GM19397 (cell line): ENCODE measurements at regions not wholly inside any gene's neighbourhood (a gene's known extent, or its start where the extent isn't known, plus 50 kb on each side); places are given as distances from the start of the nearest gene placed in this dataset.
"Not testable (repeated sequence)": the region's sequence is repeated elsewhere in the genome, so short reads cannot be mapped to it uniquely, and the experiment has no call there.

ENCODE experiments used
- ATAC-seq: cut with Tn5 transposase; IDR thresholded peaks from one replicate; pipeline ENCODE4 v1.9.1; 2021; ENCODE audit warnings: mild to moderate bottlenecking, moderate library complexity; ENCODE audit not compliant: unreplicated experiment

DNA sequence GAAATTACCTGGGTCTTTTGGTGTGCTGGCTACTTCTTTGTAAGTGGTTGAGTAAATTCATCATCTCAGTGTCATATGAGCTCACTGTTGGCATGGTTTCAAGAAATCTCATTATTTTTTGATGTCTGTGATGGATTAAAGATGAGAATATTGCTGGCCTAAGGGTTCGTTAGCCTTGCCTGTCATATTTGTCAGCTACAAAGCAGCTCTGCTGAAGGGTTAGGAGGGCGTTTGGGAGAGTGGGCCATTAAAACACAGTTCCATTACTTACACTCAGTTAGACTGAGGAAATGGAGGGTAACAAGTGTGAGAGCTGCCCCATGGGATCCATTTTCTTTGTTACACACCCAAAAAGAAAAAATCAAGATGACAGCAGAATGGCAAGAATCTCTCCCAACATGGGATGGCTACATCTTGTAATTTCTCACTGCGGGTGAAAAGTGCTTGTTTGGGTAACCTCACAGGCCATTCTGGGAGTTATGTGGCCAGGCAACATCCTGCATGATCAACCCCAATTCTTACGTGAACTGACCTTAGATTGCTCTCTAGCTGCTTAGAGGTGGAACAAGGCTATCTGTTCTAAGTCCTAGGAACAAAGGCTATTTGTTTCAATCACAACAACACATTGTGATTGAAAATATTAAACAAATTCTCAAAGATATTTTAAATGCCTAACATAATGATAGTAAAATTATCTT lies 609.5 kb upstream of the RGMB start:
- ATAC-seq, result no peak

DNA sequence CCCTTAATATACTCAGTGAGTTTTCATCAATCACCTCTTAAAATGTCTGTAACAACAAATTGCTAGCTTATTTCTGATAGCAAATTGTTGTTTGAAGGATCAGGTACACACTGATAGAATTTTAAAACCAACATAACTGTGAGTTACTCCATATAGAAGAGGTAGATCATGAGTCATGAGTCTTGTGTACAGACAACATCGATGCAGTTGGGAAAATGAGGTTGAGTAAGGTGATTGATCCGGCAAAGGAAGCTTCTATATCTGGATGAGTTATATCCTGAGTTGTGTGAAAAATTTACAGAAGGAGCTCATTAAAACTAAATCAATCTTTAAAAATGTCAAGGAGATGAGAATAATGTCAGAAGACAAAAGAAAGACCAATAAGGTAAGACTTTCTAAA lies 604.6 kb upstream of the RGMB start:
- no peak for ATAC-seq

DNA sequence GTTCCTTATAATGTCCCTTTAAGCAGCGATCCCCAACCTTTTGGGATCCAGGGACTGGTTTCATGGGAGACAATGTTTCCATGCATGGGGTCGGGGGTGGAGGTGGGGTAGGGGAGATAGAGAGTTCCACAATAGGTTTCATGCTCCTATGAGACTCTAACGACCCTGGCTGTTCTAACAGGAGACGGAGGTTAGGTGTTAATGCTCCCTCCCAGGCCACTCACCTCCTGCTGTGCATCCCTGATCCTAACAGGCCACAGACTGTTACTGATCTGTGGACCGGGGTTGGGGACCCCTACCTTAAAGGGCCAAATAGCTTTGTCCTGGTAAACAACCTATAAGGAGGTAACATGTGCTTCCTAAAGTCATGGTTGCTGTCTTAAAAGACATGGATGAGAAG lies 602.5 kb upstream of the RGMB start:
- ATAC-seq, result no peak

DNA sequence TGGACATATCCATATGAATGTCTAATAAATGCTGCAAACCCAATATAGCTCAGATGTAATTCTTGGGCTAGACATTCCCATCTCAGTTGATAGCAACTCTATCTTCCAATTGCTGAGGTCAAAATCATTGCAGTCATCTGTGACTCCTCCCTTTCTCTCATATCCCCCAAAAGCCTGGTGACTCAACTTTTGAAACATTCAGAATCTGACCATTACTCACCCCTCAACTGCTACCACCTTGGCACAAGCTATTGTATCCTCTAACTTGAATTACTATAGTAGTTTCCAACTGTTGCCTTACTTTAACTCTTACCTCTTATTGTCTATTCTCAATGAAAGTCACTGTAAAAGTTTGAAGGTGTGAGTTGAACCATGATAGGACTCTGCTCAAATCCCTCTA lies 600.1 kb upstream of the RGMB start:
- ATAC-seq, result no peak

DNA sequence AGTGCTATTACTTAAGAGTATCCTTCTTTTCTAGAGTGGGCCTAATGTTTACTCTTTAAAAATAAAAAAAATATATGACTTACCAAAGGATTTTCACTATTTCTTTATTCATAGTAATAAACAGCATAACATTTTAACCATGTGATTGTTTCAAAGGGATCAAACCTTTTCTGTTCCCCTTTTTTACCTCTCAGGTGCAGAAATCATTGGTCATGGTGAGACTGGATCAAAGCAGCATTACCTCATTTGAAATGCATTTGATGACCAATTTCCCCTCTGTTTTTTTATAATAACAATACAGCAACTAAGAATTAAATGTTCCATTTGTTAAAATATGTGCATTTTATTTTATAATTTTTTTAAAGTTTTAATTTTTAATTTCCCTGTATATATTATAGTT lies 598.0 kb upstream of the RGMB start:
- ATAC-seq, result no peak

DNA sequence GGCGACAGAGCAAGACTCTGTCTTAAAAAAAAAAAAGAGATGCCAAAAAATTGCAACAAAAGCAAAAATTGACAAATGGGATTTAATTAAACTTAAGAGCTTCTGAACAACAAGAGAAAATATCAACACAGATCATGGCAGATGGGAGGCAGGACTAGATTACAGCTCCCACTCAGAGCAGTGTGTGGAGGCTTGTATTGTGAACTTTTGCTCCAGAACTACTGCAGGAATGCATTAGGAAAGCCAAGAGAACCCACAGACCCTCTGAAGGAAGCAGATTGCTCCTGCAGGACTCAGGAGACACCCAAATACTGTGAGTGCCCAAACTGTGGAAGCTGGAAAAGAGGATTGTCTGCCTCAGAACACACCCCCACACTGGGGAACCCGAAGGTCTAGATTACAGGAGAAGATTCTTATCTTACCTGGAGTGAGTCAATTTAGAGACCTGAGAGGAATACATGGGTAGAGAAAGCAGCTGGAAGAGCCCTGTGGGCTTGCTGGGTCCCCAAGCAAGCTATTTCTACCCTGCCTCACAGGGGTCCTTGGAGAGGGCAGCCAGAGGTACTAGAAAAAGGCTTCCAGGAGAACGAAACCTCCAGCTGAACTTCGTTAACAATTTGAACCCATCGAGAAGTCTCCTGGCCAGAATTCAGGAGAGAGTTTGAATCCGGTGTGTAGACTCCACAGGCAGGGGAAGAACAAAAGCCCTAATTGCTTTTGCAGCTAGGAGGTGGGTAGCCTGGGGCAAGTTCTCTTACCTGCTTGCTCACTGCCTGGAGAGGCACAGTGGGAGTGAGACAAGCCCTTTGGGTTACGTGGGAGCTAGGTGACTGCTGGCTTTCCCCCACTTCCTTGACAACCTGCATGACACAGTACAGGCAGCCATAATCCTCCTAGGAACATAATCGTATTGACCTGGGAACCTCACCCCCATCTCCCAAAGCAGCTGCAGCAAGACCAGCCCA lies 593.4 kb upstream of the RGMB start:
- no peak for ATAC-seq

DNA sequence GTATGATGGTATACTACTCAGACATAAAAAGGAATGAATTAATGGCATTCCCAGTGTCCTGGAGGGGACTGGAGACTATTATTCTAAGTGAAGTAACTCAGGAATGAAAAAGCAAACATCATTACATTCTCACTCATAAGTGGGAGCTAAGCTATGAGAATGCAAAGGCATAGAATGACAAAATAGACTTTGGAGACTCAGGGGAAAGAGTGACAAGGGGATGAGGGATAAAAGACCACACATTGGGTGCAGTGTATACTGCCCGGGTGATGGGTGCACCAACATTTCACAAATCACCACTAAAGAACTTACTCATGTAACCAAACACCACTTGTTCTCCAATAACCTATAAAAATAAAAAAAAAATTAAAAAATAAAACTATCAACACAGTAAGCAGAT lies 587.3 kb upstream of the RGMB start:
- ATAC-seq, result no peak

DNA sequence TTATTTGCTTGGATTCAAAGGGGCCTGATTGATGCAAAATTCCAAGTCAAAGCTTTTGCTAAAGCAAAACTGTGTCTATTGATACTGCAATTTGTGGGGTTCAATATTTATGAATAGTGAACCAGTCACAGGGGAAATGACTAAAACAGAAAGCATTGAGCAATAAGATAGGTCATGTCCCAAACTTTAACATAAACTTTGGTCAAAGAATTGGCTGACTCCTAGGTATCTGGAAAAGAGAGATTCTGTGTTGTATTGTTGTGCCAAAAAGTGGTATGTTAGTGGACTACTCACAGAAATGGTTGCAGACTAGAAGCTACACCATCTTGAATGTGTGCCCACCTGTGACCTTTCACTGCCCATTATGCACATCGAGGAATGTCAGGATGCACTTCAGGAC lies 585.5 kb upstream of the RGMB start:
- ATAC-seq, result no peak

DNA sequence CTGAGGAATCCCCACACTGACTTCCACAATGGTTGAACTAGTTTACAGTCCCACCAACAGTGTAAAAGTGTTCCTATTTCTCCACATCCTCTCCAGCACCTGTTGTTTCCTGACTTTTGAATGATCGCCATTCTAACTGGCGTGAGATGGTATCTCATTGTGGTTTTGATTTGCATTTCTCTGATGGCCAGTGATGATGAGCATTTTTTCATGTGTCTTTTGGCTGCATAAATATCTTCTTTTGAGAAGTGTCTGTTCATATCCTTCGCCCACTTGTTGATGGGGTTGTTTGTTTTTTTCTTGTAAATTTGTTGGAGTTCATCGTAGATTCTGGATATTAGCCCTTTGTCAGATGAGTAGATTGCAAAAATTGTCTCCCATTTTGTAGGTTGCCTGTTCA lies 583.1 kb upstream of the RGMB start:
- ATAC-seq, result not testable (repeated sequence)

DNA sequence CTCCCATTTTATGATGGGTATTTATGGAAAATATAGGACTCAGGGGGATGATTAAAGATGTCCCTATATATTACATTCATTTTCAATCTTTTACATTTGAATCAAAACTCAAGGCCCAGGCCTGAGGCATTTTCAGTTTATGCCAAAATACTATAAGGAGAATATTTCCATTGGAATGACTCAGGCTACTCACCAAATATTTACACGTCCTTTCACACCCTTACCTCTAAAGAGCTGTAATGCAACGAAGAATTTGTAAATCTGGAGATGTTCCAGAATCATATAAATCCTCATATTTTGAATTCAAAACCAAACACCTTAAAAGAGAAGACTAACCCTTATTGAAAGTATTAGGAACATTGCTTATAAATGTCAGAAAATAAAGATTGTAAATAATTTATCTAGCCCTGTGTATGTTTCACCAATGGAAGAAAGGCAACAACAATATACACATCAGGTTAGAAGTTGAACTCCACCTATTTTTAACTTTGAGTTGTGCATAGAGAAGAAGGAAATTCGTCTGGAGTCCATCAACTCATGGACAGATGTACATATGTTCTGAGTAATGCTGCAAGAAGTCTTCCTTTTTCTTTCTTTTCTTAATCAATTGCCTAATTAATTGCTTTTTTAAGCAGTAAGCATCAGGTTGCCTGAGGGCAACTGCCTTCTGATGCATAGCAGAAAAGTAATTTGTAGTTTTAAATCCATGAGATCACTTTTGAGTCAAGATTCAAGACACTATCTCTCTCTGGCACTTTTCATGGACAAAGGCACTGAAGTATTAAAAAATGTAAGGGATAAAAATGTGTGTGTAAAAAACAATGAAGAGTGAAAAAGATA lies 579.3 kb upstream of the RGMB start:
- no peak for ATAC-seq

DNA sequence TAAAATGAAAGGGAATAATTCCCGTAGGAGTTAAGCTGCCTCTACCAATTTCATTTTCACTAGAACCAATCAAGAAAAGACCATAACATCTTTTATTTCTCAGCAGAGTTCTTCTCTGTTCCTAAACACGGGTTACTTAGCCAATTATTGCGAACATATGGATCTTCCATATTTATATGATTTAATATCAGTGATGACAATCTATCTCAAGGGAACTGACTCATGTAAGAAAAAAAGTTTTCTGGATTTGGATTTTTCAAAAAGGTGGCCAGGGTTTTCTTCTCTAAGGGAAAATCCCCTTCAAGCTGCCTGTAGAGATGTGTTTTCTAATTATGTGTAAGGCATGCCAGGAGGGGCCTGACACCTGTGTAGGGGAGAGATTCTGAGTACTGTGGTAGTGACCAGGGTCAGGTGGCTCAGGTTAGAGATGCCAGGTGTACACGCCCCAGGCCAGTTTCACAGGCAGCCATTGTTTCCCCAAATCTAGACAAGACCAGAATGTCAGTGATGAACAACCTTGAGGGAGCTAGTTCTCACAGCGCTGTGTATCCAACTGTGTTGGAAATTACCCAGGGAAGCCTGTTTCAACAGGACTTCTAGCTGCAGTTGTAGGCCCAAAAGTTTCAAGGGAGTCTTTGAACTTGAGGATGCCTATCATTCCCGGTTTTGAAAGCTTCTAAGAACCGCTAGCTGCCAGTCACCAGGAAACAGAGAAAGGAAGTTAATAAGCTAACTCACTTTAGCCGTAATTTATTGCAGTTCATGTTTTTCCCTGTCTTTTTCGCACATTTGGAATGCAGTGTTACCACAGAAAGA lies 572.5 kb upstream of the RGMB start:
- no peak for ATAC-seq

DNA sequence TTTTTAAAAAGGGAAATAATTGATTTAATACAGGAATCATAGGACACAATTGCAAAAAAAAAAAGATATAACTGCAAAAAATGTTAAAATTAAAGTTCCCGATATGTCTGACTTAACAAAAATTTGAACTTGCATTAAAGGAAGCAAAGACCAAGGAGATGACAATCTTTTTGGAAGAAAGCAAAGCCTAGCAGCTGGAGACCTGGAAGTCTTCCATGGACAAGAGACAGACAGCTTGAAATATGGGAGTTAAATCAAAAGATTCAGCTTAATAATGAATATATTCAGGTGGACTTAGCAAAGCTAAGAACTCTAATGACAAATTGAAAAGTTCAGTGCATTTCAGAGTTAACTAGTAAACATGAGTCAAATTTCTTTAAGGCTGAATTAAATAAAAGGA lies 568.7 kb upstream of the RGMB start:
- no peak for ATAC-seq

DNA sequence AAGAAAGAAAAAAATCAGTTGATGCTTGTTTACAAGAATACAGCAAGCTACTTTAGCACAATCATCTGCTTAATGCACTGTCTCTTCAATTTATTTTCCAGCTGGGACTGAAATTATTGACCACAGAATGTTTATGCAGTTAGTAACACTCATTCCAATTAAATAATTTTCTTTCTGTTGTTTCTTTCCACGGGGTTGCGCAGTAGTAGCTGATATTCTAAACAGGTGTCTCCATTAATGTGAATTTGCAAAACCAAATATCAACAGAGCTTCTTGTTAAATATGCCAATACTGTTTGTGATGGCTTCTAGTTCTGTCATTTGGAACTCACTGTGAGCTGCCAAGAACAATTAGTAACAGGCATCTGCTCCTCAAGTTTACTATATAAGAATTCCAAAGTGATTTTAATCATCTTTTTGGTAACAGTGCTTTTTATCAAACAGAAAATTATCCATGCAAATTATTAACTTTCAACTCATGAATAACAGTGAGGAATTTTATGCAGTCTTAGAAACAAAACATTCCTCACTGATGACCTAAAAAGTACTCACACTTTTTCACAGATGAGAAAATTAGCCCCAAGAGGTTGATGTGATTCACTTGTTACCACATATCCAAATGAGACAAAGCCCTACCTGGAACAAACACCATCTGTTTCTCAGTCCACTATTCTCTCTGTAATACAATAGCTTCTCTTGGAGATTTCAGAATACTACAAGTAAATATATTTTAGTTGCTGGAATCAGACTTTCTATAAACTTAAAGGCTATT lies 567.6 kb upstream of the RGMB start:
- ATAC-seq, result no peak

DNA sequence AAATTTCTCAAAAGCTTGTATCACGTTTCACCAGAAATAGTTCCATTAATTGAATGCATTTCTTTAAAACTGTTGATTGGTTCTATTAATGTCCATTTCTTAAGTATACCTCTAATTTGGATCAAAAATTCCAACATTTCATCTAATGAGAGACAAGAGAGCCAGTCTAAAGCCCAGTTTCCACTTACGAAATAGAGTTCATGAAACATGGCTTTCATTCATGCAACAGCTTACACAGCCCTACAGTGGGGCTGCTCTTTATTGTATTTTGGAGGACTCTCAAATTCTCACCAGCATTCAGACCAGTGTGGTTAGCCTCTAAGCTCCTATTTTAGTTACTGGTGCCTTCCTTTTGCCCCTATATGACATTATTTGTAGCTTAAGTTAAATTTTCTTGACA lies 566.9 kb upstream of the RGMB start:
- ATAC-seq, result no peak

DNA sequence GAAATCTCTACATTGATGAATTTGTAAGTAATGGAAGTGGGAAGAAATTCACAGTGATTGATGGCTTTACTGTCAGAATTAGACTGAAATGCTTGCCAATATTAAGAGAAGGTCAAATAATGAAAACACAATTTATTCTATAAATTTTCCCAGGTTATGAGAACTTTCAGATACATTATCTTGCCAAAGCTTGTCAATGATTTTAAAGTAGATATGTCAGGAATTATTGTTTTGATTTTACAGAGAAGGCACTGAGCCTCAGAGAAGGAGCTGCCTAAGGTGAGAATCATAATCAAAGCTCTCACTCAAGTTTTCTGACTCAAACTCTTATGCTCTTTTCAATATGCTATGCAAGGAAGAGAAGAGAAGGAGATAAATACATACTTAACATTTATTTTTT lies 564.0 kb upstream of the RGMB start:
- ATAC-seq, result no peak

DNA sequence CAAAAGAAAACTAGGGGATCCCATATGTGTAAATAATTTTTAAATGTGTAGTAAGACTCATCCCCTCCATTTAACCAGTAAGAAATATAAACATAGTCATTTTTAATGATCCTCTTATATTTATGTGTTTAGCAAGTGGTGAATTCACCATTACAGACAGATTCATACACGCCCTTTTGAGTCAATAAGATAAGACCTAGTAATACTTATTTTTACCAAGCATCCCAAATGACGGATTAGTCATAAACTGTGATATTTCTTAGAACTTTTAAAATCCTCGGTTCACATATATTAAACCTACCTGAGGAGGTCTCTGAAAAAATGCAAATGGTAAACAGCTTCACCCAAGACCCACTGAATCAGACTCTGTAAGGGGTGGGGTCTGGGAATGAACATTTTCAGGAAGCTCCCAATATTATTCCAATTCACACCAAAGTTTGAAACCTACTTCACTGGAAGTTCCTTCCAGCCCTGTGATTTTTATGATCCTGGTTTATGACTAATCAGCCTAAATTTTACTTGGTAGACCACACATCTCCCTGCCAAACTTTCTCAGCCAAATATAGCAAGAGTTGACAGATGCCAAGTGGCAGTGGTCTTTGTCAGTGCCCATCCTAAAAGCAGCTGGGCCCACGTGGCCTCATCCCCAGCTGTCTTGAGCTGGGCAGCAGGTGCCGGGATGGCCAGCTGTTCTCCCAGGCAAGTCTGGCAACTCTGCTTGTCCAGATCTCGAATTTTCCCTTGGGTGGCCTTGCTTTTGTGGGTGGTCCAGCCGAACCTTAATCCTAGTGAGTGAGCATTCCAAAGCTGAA lies 559.0 kb upstream of the RGMB start:
- ATAC-seq, result no peak

DNA sequence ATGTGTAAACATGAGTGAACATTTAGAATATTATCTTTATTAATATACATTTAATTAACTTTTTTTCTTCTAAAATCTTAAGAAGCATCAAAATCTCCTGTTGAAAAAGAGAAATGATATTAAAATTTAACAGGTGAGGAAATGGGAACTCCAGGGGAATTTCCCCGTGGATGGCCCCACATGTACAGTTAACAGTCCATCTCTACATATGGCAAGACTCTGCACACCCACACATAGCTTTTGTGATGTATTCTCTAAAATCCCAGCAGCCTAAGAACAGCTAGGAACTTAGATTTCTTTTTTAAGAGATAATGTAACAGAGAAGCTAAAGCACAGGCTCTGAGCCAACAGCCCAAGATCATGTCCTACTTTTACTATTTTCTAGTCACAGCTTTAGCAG lies 556.3 kb upstream of the RGMB start:
- ATAC-seq, result no peak

DNA sequence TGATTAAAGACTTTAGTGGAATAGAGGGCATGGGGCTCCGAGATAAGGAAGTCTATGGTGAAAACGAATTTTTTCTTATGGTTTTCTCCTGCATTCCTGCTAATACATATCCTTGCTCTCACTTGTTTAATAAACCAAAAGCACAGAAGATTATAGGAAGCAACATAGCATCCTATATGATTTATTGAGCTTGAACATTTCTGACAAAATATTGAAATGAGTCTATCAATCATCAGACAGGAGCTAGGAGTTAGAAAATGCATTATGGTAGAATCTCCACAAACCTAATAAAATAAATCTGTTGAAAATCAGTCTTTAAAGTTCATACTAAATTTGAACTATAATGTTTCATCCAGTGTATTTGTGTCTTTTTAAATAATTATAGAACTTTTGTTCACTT lies 554.6 kb upstream of the RGMB start:
- ATAC-seq, result no peak

DNA sequence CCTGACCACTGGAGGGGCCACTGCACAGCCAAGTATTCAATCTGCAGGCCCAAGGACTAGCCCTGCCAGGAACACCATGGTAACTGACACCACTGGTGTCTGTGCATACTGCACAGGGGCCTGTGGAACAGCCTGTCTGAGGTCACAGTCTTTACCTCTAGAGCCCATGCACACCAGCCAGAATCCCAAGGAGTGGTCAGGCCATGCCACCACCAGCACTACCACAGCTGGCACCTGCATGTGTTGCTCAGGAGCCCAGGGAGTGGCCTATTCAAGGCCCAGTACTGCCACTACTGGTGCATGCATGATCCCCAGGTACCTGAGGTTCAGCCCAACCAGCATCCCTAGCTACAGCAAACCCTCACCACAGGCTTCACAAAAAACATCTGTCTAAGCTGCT lies 546.0 kb upstream of the RGMB start:
- ATAC-seq, result no peak
